Astrocyte of the cerebellum (primary cell): ENCODE measurements at regions not wholly inside any gene's neighbourhood (a gene's known extent, or its start where the extent isn't known, plus 50 kb on each side); places are given as distances from the start of the nearest gene placed in this dataset.

Experiments used
- DNase-seq: peaks from one replicate; pipeline ENCODE4 v3.0.0-alpha.2; 2011; ENCODE audit warnings: low read depth
- H3K4me3 ChIP-seq: 2 replicates; pipeline ENCODE4 v1.5.1; 2011; ENCODE audit warnings: mild to moderate bottlenecking, low read depth, low read length, moderate library complexity
- in situ Hi-C: cut with HindIII; loops from 2 replicates; pipeline ENCODE4 v1.10.0; 2017; ENCODE audit warnings: low sequenced_read_pairs
- TF ChIP-seq, protein P1 (sequence below): IDR thresholded peaks from 2 replicates; pipeline ENCODE4 v1.5.1; 2012; ENCODE audit warnings: low read length, low read depth, moderate library complexity, mild to moderate bottlenecking; ENCODE audit errors: missing control alignments

DNA sequence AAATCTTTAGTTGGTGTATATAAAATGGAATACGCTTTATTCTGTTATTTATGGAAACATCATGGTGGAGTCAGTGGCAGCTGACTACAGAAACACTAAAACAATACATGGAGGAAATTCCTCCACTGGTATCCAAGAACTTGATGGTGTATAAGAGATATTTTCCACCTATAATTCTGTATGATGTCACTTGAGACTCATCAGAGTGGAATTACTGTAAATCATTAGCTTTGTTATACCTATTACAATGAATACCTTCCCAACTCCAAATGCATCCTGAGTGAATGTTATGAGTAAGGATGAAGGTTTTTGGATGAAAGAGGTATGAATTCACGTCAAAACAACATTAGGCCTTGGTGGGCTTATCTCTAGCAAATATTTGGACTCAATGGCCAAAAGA is 258.5 kb upstream of the SORL1-AS1 start:
- H3K4me3 ChIP-seq = no peak overlapping the region
- DNase-seq = no peak
- in situ Hi-C loops = no loop called here
- TF ChIP-seq, protein P1, sequence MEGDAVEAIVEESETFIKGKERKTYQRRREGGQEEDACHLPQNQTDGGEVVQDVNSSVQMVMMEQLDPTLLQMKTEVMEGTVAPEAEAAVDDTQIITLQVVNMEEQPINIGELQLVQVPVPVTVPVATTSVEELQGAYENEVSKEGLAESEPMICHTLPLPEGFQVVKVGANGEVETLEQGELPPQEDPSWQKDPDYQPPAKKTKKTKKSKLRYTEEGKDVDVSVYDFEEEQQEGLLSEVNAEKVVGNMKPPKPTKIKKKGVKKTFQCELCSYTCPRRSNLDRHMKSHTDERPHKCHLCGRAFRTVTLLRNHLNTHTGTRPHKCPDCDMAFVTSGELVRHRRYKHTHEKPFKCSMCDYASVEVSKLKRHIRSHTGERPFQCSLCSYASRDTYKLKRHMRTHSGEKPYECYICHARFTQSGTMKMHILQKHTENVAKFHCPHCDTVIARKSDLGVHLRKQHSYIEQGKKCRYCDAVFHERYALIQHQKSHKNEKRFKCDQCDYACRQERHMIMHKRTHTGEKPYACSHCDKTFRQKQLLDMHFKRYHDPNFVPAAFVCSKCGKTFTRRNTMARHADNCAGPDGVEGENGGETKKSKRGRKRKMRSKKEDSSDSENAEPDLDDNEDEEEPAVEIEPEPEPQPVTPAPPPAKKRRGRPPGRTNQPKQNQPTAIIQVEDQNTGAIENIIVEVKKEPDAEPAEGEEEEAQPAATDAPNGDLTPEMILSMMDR = no peak

DNA sequence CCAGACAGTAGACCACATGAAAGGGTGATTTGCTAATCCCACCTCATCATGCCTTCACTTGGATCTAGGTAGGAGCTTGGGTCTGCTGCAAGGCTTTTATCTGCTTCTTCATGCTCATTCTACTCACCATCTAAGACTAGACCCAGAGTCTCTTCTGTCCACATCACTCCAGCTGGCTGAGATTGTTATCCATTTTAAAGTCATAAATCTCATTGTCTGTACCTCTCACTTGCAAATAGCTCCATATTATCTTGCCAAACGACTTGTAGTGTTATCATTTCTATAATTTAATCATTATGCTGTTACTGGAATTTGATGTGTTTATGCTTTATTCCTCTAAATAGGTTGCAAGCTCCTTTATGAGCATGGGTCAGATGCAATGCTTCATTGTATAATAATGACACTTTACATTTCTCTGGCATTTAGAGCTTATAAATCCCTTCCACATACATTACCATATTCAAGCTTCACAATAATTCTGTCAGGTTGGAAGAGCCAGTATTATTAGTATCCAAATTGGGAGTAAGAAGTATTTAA is 254.2 kb upstream of the SORL1-AS1 start:
- in situ Hi-C loops = no loop called here
- H3K4me3 ChIP-seq = no peak overlapping the region
- TF ChIP-seq, protein P1 = no peak

DNA sequence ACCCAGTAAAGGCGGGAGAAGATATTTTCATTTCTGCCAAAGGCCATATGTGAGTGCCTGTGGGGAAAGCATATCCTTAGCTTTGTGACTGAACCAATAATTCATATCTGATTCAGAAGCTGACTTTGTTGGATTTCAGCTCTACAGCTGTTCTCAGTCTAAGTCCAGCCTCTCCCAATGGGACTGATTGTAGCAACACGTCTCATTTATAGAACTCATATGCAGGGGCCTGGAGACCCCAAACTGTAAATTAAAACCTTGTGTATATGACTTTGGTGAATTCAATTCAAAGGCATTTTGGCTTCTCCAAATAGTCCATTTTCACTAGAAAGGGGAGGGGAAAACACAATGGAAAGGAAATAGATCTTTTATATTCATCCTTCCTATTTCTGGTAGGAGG is 250.4 kb upstream of the SORL1-AS1 start:
- no peak for DNase-seq
- in situ Hi-C loops = no loop called here
- no peak overlapping the region for H3K4me3 ChIP-seq
- TF ChIP-seq, protein P1 = no peak

More for the DNA sequence above, 254.2 kb upstream of the SORL1-AS1 start:
- DNase-seq = no peak

DNA sequence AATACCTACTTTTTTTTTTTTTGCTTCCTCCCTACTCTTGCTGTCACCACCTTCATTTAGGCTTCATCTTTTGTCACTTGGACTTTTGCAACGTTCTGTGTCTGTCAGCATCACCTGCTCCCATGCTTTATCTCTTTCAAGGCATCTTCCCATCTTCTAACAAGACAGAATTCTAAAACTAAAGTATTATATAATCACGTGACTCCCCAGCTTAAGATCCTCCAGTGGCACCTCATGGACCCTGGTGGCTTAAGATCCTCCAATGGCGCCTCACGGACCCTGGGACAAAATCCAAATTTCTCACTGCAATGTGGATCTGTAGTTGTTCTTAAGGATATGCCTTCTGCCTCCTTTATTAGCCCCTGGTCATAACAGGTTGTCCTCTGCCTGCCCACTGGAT is 248.2 kb upstream of the SORL1-AS1 start:
- no peak for DNase-seq
- in situ Hi-C loops = no loop called here
- TF ChIP-seq, protein P1 = no peak
- H3K4me3 ChIP-seq = no peak overlapping the region

DNA sequence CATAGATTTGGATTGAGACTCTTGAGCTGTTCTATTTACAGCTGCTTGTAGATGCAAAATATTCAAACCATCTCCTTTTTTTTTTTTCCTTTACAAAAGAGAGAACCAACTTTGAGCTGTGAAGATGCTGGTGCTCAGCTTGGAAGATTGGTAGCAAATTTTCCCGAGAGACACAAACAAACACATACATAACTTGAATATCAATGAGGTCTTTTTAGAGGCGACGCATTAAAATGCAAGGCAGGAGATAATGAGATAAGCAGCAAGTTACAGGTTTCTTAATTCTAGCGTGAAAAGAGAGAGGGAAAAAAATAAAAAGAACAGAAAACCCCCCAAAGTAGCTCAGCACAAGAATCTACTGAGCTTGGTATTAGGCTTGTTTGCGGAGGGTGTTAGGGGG is 247.0 kb upstream of the SORL1-AS1 start:
- in situ Hi-C loops = no loop called here
- TF ChIP-seq, protein P1 = no peak
- no peak for DNase-seq

DNA sequence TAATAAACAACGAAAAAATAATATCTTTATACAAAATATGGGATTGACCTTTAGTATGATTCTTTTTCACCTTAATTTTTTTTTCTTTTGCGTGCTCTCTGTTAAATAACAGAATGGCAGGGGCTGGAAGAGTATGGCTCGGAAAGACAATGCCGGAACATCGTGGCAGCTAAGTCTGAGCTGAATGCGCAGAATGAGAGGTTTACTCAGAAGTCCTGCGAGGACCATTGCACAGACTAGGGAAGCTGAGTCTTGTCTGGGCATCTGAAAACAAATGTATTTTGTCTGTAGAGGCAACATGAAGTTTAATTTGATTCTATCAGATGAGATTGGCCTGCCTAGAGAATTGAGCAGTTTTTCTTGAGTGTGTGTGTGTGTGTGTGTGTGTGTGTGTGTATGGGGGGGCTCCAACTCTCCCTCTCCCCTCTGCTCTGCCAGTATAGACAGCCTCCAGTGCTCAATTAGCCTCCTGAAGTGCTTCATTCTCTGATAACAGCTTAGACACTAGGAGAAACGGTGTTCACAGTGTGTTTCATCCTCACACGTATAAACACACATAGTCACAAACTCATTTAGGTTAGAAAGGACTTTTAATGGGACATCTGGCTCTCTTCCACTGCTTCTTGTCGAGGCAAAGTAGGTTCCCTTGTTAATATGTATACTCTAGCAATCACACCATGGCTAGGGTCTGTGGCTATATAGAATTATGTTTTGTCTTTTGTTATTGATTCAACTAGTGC is 244.3 kb upstream of the SORL1-AS1 start:
- in situ Hi-C loops = no loop called here
- no peak for DNase-seq
- no peak overlapping the region for H3K4me3 ChIP-seq
- TF ChIP-seq, protein P1 = no peak

More for the DNA sequence above, 247.0 kb upstream of the SORL1-AS1 start:
- H3K4me3 ChIP-seq = no peak overlapping the region
